WTC11 (cell line): ENCODE measurements at regions not wholly inside any gene's neighbourhood (a gene's known extent, or its start where the extent isn't known, plus 50 kb on each side); places are given as distances from the start of the nearest gene placed in this dataset.

Experiments
- ATAC-seq: fragments of 200-7000 bp; cut with Tn5 transposase; 2 replicates; pipeline ENCODE4 v1.10.0; 2021; ENCODE audit warnings: mild to moderate bottlenecking, moderate library complexity
- CTCF ChIA-PET: fragments of 300-600 bp; sonication (Branson Sonifier 250); formaldehyde crosslinking; loops from one replicate; lab custom pipeline; 2021; ENCODE audit warnings: antibody characterized with exemption; lab: Charles Lee
- POLR2A ChIA-PET: fragments of 350-600 bp; sonication (Branson Sonifier 250); formaldehyde crosslinking; loops from one replicate; lab custom pipeline; 2021; ENCODE audit warnings: antibody characterized with exemption; lab: Charles Lee
- DNase-seq: peaks from one replicate; pipeline ENCODE4 v3.0.0; 2021; ENCODE audit warnings: low spot score
- H3K27ac Mint-ChIP-seq: 2 replicates; pipeline ENCODE4 v1.8.0; 2021; ENCODE audit warnings: mixed read lengths
- H3K27me3 Mint-ChIP-seq: 2 replicates; pipeline ENCODE4 v1.8.0; 2021; ENCODE audit warnings: low read depth, mild to moderate bottlenecking, moderate library complexity, mixed read lengths
- H3K36me3 Mint-ChIP-seq: 2 replicates; pipeline ENCODE4 v1.8.0; 2021; ENCODE audit warnings: mixed read lengths
- H3K4me1 Mint-ChIP-seq: 2 replicates; pipeline ENCODE4 v1.8.0; 2022; ENCODE audit warnings: mixed read lengths
- H3K4me3 Mint-ChIP-seq: 2 replicates; pipeline ENCODE4 v1.8.0; 2021; ENCODE audit warnings: mild to moderate bottlenecking, moderate library complexity, mixed read lengths
- H3K9me3 Mint-ChIP-seq: 2 replicates; pipeline ENCODE4 v1.8.0; 2021; ENCODE audit warnings: mixed read lengths
- AFF4 ChIP-seq: sonication (generic); formaldehyde crosslinking; IDR thresholded peaks from 2 replicates; pipeline ENCODE4 v1.8.1; 2023; ENCODE audit warnings: mild to moderate bottlenecking, missing genetic modification reagents, borderline replicate concordance
- AR ChIP-seq: fragments of 250-450 bp; sonication (Bioruptor Pico); IDR thresholded peaks from 2 replicates; pipeline ENCODE4 v1.9.0; 2021; ENCODE audit warnings: mild to moderate bottlenecking
- CTCF ChIP-seq: fragments of 200-600 bp; IDR thresholded peaks from 2 replicates; pipeline ENCODE4 v1.8.0; 2022; ENCODE audit warnings: antibody characterized with exemption
- E2F1 ChIP-seq: sonication (generic); formaldehyde crosslinking; IDR thresholded peaks from 2 replicates; pipeline ENCODE4 v1.8.0; 2022; ENCODE audit warnings: mild to moderate bottlenecking, missing genetic modification reagents
- FOXJ3 ChIP-seq: sonication (generic); formaldehyde crosslinking; IDR thresholded peaks from 2 replicates; pipeline ENCODE4 v1.9.0; 2021; ENCODE audit warnings: missing genetic modification reagents, mild to moderate bottlenecking, borderline replicate concordance
- GRHL2 ChIP-seq: fragments of 250-450 bp; sonication (Bioruptor Pico); IDR thresholded peaks from 2 replicates; pipeline ENCODE4 v1.8.0; 2022; ENCODE audit warnings: mild to moderate bottlenecking, moderate library complexity; ENCODE audit not compliant: insufficient replicate concordance, severe bottlenecking
- HMGXB4 ChIP-seq: sonication (generic); formaldehyde crosslinking; IDR thresholded peaks from 2 replicates; pipeline ENCODE4 v1.8.1; 2023; ENCODE audit warnings: mild to moderate bottlenecking, moderate library complexity, missing genetic modification reagents
- RELA ChIP-seq: sonication (generic); formaldehyde crosslinking; IDR thresholded peaks from 2 replicates; pipeline ENCODE4 v1.8.1; 2022; ENCODE audit warnings: missing genetic modification reagents, mild to moderate bottlenecking, borderline replicate concordance
- SOX15 ChIP-seq: fragments of 250-450 bp; sonication (Bioruptor Pico); IDR thresholded peaks from 2 replicates; pipeline ENCODE4 v1.9.0; 2021; ENCODE audit warnings: mild to moderate bottlenecking
- STAT6 ChIP-seq: sonication (generic); formaldehyde crosslinking; conservative IDR thresholded peaks from 2 replicates; pipeline ENCODE4 v1.8.1; 2023; ENCODE audit warnings: mild to moderate bottlenecking, low read depth, missing genetic modification reagents, moderate library complexity
- TCF7 ChIP-seq: sonication (generic); formaldehyde crosslinking; IDR thresholded peaks from 2 replicates; pipeline ENCODE4 v1.8.0; 2022; ENCODE audit warnings: mild to moderate bottlenecking, low read depth, missing genetic modification reagents, moderate library complexity
- ZBTB21 ChIP-seq: sonication (generic); formaldehyde crosslinking; IDR thresholded peaks from 2 replicates; pipeline ENCODE4 v1.8.1; 2023; ENCODE audit warnings: mild to moderate bottlenecking, missing genetic modification reagents, borderline replicate concordance
- ZNF121 ChIP-seq: sonication (generic); formaldehyde crosslinking; IDR thresholded peaks from 2 replicates; pipeline ENCODE4 v1.8.0; 2023; ENCODE audit warnings: missing genetic modification reagents
- ZNF532 ChIP-seq: fragments of 250-450 bp; sonication (Bioruptor Pico); IDR thresholded peaks from 2 replicates; pipeline ENCODE4 v1.9.0; 2021; ENCODE audit warnings: mild to moderate bottlenecking, borderline replicate concordance

GRCh38 chr1:99098589-99098988 is 93.9 kb upstream of the PLPPR5 start (continued):
- no peak for TF ChIP-seq AFF4
- TF ChIP-seq ZNF532 (CRISPR knock-in tag), result no peak
- TF ChIP-seq E2F1, result no peak
- TF ChIP-seq RELA (CRISPR knock-in tag), result no peak
- no peak for TF ChIP-seq HMGXB4

- no peak for DNase-seq
- ATAC-seq, result no peak
- H3K27ac Mint-ChIP-seq, result no peak overlapping the region
- H3K4me1 Mint-ChIP-seq, result peaks cover 9% of the 10 kb centered on the region
- TF ChIP-seq AR (CRISPR knock-in tag) (no peak), ZBTB21 (no peak), GRHL2 (CRISPR knock-in tag) (no peak), SOX15 (CRISPR knock-in tag) (no peak), TCF7 (CRISPR knock-in tag) (no peak), ZNF121 (CRISPR knock-in tag) (no peak), CTCF (no peak), FOXJ3 (CRISPR knock-in tag) (no peak), STAT6 (CRISPR knock-in tag) (no peak)
- no peak overlapping the region for H3K4me3 Mint-ChIP-seq
- CTCF ChIA-PET, result no interaction called here
- POLR2A ChIA-PET, result no interaction called here
- no peaks in the 10 kb centered on the region for H3K36me3 Mint-ChIP-seq
- no peaks in the 10 kb centered on the region for H3K9me3 Mint-ChIP-seq
- H3K27me3 Mint-ChIP-seq, result no peaks in the 10 kb centered on the region
These were observed 101.6 kb upstream of the PLPPR5 start for GRCh38 chr1:99106274-99106673.
